ENCODE measurements at regions not wholly inside any gene's neighbourhood (a gene's known extent, or its start where the extent isn't known, plus 50 kb on each side); places are given as distances from the start of the nearest gene placed in this dataset.

GRCh38 chr9:82131072-82131471 is 142.5 kb downstream of the SPATA31D1 start:
- TF ChIP-seq EZH2phosphoT487 (IDR thresholded peaks at IDR 0.05): no peak
- TF ChIP-seq CTCF (IDR thresholded peaks at IDR 0.05): no peak
- no peak for TF ChIP-seq EZH2 (IDR thresholded peaks at IDR 0.05)
